ENCODE measurements at regions not wholly inside any gene's neighbourhood (a gene's known extent, or its start where the extent isn't known, plus 50 kb on each side); places are given as distances from the start of the nearest gene placed in this dataset.
"Not testable (repeated sequence)": the region's sequence is repeated elsewhere in the genome, so short reads cannot be mapped to it uniquely, and the experiment has no call there.

GRCh38 chr10:30687698-30688213 is 58.2 kb upstream of the LYZL2 start:
- H3K4me1 ChIP-seq = peaks cover 0 to 6% (median 0%) of the 10 kb centered on the region in 4 donors
- H3K36me3 ChIP-seq = no peaks in the 10 kb centered on the region
- no peaks in the 10 kb centered on the region for H3K9me3 ChIP-seq
- no peak overlapping the region for H3K4me3 ChIP-seq
- no peak for TF ChIP-seq POLR2A (IDR thresholded peaks at IDR 0.05)
- peak; percentile 62 to 89 (median 78) for TF ChIP-seq CTCF (IDR thresholded peaks at IDR 0.05)
- WGBS, 2 donors = 1% methylated on average over 7 of the region's 7 CpGs
- H3K27me3 ChIP-seq = no peaks in the 10 kb centered on the region
- intact Hi-C loops (cut with DNase I) = loop anchor here (5.0 kb wide), 1 partner anchor 1120 kb away; no protein-coding TSS in a partner anchor
- peak; percentile 88 for DNase-seq
- no peak overlapping the region for H3K27ac ChIP-seq

- intact Hi-C loops (cut with DNase I) = loop anchor here (5.0 kb wide), 1 partner anchor 1121 kb away; no protein-coding TSS in a partner anchor
- H3K36me3 ChIP-seq = no peaks in the 10 kb centered on the region
- H3K27ac ChIP-seq = no peak overlapping the region
- peaks cover 0 to 6% (median 0%) of the 10 kb centered on the region in 4 donors for H3K4me1 ChIP-seq
- DNase-seq = no peak
- 57 to 62% methylated on average over 3 of the region's 3 CpGs for WGBS, 2 donors
- H3K9me3 ChIP-seq = no peaks in the 10 kb centered on the region
- H3K4me3 ChIP-seq = no peak overlapping the region
- no peak for TF ChIP-seq POLR2AphosphoS5 (IDR thresholded peaks at IDR 0.05)
- no peak for TF ChIP-seq POLR2A (IDR thresholded peaks at IDR 0.05)
- no peak for TF ChIP-seq EP300 (IDR thresholded peaks at IDR 0.05)
- no peak for TF ChIP-seq CTCF (IDR thresholded peaks at IDR 0.05)
- H3K27me3 ChIP-seq = no peaks in the 10 kb centered on the region
Observed at GRCh38 chr10:30686708-30687107, 57.2 kb upstream of the LYZL2 start.

- TF ChIP-seq EP300 (IDR thresholded peaks at IDR 0.05) (no peak), POLR2A (IDR thresholded peaks at IDR 0.05) (no peak), POLR2AphosphoS5 (IDR thresholded peaks at IDR 0.05) (no peak), CTCF (IDR thresholded peaks at IDR 0.05) (no peak)
- Histone ChIP-seq H3K4me3 (no peak overlapping the region), H3K4me1 (peaks cover 0 to 6% (median 0%) of the 10 kb centered on the region in 4 donors), H3K27ac (no peak overlapping the region), H3K36me3 (no peaks in the 10 kb centered on the region), H3K9me3 (no peaks in the 10 kb centered on the region), H3K27me3 (no peaks in the 10 kb centered on the region)
- DNase-seq = no peak
- intact Hi-C loops (cut with DNase I) = no loop called here
- WGBS, 2 donors = 54 to 70% methylated on average over 10 of the region's 10 CpGs
Observed at GRCh38 chr10:30683496-30683895, 53.9 kb upstream of the LYZL2 start.

GRCh38 chr10:30682377-30683199 is 53.0 kb upstream of the LYZL2 start:
- H3K27me3 ChIP-seq; intact Hi-C loops (cut with DNase I); H3K36me3 ChIP-seq; H3K4me1 ChIP-seq; H3K4me3 ChIP-seq; H3K9me3 ChIP-seq; DNase-seq; H3K27ac ChIP-seq: not testable (repeated sequence)
- WGBS, 2 donors = 57 to 71% methylated on average over 9 of the region's 9 CpGs

GRCh38 chr10:30680908-30681307 is 51.4 kb upstream of the LYZL2 start:
- TF ChIP-seq POLR2A (IDR thresholded peaks at IDR 0.05) (no peak), EP300 (IDR thresholded peaks at IDR 0.05) (no peak), CTCF (IDR thresholded peaks at IDR 0.05) (no peak), POLR2AphosphoS5 (IDR thresholded peaks at IDR 0.05) (no peak)
- DNase-seq = no peak
- Histone ChIP-seq H3K4me1 (no peaks in the 10 kb centered on the region), H3K9me3 (no peaks in the 10 kb centered on the region), H3K27ac (no peak overlapping the region), H3K27me3 (no peaks in the 10 kb centered on the region), H3K4me3 (no peak overlapping the region), H3K36me3 (no peaks in the 10 kb centered on the region)
- 65 to 84% methylated on average over 1 of the region's 1 CpG for WGBS, 2 donors
- intact Hi-C loops (cut with DNase I) = no loop called here

Data from sigmoid colon (tissue), 6 donors.